WTC11 (cell line): ENCODE measurements at regions not wholly inside any gene's neighbourhood (a gene's known extent, or its start where the extent isn't known, plus 50 kb on each side); places are given as distances from the start of the nearest gene placed in this dataset.

ENCODE experiments used
- CBFB ChIP-seq: sonication (generic); formaldehyde crosslinking; IDR thresholded peaks from 2 replicates; pipeline ENCODE4 v1.8.1; 2022; ENCODE audit warnings: mild to moderate bottlenecking, low read depth, missing genetic modification reagents
- CTCF ChIP-seq: fragments of 200-600 bp; IDR thresholded peaks from 2 replicates; pipeline ENCODE4 v1.8.0; 2022; ENCODE audit warnings: antibody characterized with exemption
- GABPB1 ChIP-seq: sonication (generic); formaldehyde crosslinking; IDR thresholded peaks from 2 replicates; pipeline ENCODE4 v1.8.1; 2023; ENCODE audit warnings: mild to moderate bottlenecking, missing genetic modification reagents
- GTF2I ChIP-seq: fragments of 250-450 bp; sonication (Bioruptor Pico); conservative IDR thresholded peaks from 2 replicates; pipeline ENCODE4 v1.4.0; 2021; ENCODE audit warnings: mild to moderate bottlenecking
- MAX ChIP-seq: sonication (generic); formaldehyde crosslinking; IDR thresholded peaks from 2 replicates; pipeline ENCODE4 v1.8.0; 2022; ENCODE audit warnings: mild to moderate bottlenecking, missing genetic modification reagents
- NFE2L1 ChIP-seq: sonication (generic); formaldehyde crosslinking; IDR thresholded peaks from 2 replicates; pipeline ENCODE4 v1.8.1; 2023; ENCODE audit warnings: missing genetic modification reagents
- TEAD4 ChIP-seq: sonication (generic); formaldehyde crosslinking; IDR thresholded peaks from 2 replicates; pipeline ENCODE4 v1.8.0; 2022; ENCODE audit warnings: mild to moderate bottlenecking, missing genetic modification reagents
- ZNF532 ChIP-seq: fragments of 250-450 bp; sonication (Bioruptor Pico); IDR thresholded peaks from 2 replicates; pipeline ENCODE4 v1.9.0; 2021; ENCODE audit warnings: mild to moderate bottlenecking, borderline replicate concordance

- TF ChIP-seq CTCF = no peak
- no peak for TF ChIP-seq CBFB (CRISPR knock-in tag)
- no peak for TF ChIP-seq NFE2L1 (CRISPR knock-in tag)
- no peak for TF ChIP-seq TEAD4 (CRISPR knock-in tag)
- TF ChIP-seq GTF2I (CRISPR knock-in tag) = no peak
- TF ChIP-seq MAX (CRISPR knock-in tag) = no peak
- no peak for TF ChIP-seq ZNF532 (CRISPR knock-in tag)
- no peak for TF ChIP-seq GABPB1 (CRISPR knock-in tag)
Observed at GRCh38 chr21:38944402-38944801, 138.7 kb downstream of the ETS2 start.
